GM18858 (cell line): ENCODE measurements at regions not wholly inside any gene's neighbourhood (a gene's known extent, or its start where the extent isn't known, plus 50 kb on each side); places are given as distances from the start of the nearest gene placed in this dataset.

Experiments used
- ATAC-seq: cut with Tn5 transposase; IDR thresholded peaks from one replicate; pipeline ENCODE4 v1.9.1; 2021; ENCODE audit not compliant: unreplicated experiment

- ATAC-seq: no peak
These were observed 97.5 kb downstream of the ZNF608 start for GRCh38 chr5:124648902-124649467.

- ATAC-seq: no peak
These were observed 99.1 kb downstream of the ZNF608 start for GRCh38 chr5:124647352-124647751.

GRCh38 chr5:124645396-124645795 is 101.0 kb downstream of the ZNF608 start:
- peak; percentile 15 for ATAC-seq

GRCh38 chr5:124644582-124644981 is 101.9 kb downstream of the ZNF608 start:
- ATAC-seq: no peak

- no peak for ATAC-seq
These were observed 102.3 kb downstream of the ZNF608 start for GRCh38 chr5:124644138-124644537.

- no peak for ATAC-seq
These were observed 103.1 kb downstream of the ZNF608 start for GRCh38 chr5:124643336-124643735.

- ATAC-seq: no peak
These were observed 104.3 kb downstream of the ZNF608 start for GRCh38 chr5:124642151-124642550.

- ATAC-seq: no peak
These were observed 105.2 kb downstream of the ZNF608 start for GRCh38 chr5:124641154-124641792.

GRCh38 chr5:124639095-124639665 is 107.3 kb downstream of the ZNF608 start:
- no peak for ATAC-seq

GRCh38 chr5:124637011-124637410 is 109.4 kb downstream of the ZNF608 start:
- no peak for ATAC-seq

GRCh38 chr5:124634741-124635323 is 111.6 kb downstream of the ZNF608 start:
- ATAC-seq: no peak

- ATAC-seq: no peak
These were observed 112.2 kb downstream of the ZNF608 start for GRCh38 chr5:124634228-124634739.

- no peak for ATAC-seq
These were observed 113.2 kb downstream of the ZNF608 start for GRCh38 chr5:124633209-124633608.

- ATAC-seq: no peak
These were observed 114.4 kb downstream of the ZNF608 start for GRCh38 chr5:124631874-124632550.

- ATAC-seq: peak; percentile 57
These were observed 115.4 kb downstream of the ZNF608 start for GRCh38 chr5:124630767-124631704.

GRCh38 chr5:124628721-124629596 is 117.5 kb downstream of the ZNF608 start:
- no peak for ATAC-seq

- no peak for ATAC-seq
These were observed 118.4 kb downstream of the ZNF608 start for GRCh38 chr5:124627815-124628595.

GRCh38 chr5:124626053-124626452 is 120.4 kb downstream of the ZNF608 start:
- ATAC-seq: no peak

GRCh38 chr5:124623265-124623664 is 123.2 kb downstream of the ZNF608 start:
- no peak for ATAC-seq
